KMS-11 (cell line): ENCODE measurements at regions not wholly inside any gene's neighbourhood (a gene's known extent, or its start where the extent isn't known, plus 50 kb on each side); places are given as distances from the start of the nearest gene placed in this dataset.

Source experiments
- H2AFZ ChIP-seq: fragments of 200-600 bp; sonication (generic); 2 replicates; pipeline ENCODE4 v1.6.1; 2016; ENCODE audit warnings: antibody characterized with exemption, mixed run types, low read depth
- H3K27ac ChIP-seq: fragments of 200-600 bp; sonication (generic); 2 replicates; pipeline ENCODE4 v1.6.1; 2016; ENCODE audit warnings: mild to moderate bottlenecking, mixed run types
- H3K27me3 ChIP-seq: fragments of 200-600 bp; sonication (generic); 2 replicates; pipeline ENCODE4 v1.6.1; 2017; ENCODE audit warnings: mild to moderate bottlenecking, low read depth, mixed run types, moderate library complexity; ENCODE audit not compliant: insufficient read depth
- H3K36me3 ChIP-seq: fragments of 200-600 bp; sonication (generic); 2 replicates; pipeline ENCODE4 v1.6.1; 2017; ENCODE audit warnings: mild to moderate bottlenecking, mixed run types; ENCODE audit not compliant: insufficient read depth
- H3K4me1 ChIP-seq: fragments of 200-600 bp; sonication (generic); 2 replicates; pipeline ENCODE4 v1.6.1; 2016; ENCODE audit warnings: mild to moderate bottlenecking, low read depth, mixed run types; ENCODE audit not compliant: poor library complexity, severe bottlenecking
- H3K4me2 ChIP-seq: fragments of 200-600 bp; sonication (generic); 2 replicates; pipeline ENCODE4 v1.7.0; 2016; ENCODE audit warnings: mild to moderate bottlenecking, mixed run types
- H3K4me3 ChIP-seq: fragments of 200-600 bp; sonication (generic); IDR thresholded peaks from 2 replicates; pipeline ENCODE4 v1.6.1; 2017; ENCODE audit warnings: low read depth, low read length, mixed read lengths; ENCODE audit not compliant: insufficient read depth
- H3K79me2 ChIP-seq: fragments of 200-600 bp; sonication (generic); 2 replicates; pipeline ENCODE4 v1.6.1; 2016; ENCODE audit warnings: low read depth, mixed run types; ENCODE audit not compliant: insufficient read depth
- H3K9ac ChIP-seq: fragments of 200-600 bp; sonication (generic); 2 replicates; pipeline ENCODE4 v1.6.1; 2016; ENCODE audit warnings: mild to moderate bottlenecking, mixed run types
- H4K20me1 ChIP-seq: fragments of 200-600 bp; sonication (generic); 2 replicates; pipeline ENCODE4 v1.6.1; 2016; ENCODE audit warnings: mild to moderate bottlenecking, mixed run types; ENCODE audit not compliant: insufficient read depth
- TF ChIP-seq, protein P1 (sequence below): fragments of 200-600 bp; sonication (generic); conservative IDR thresholded peaks from 2 replicates; pipeline ENCODE4 v1.6.1; 2017; ENCODE audit warnings: low read depth, mild to moderate bottlenecking, antibody characterized with exemption, low read length, moderate library complexity, mixed read lengths

DNA sequence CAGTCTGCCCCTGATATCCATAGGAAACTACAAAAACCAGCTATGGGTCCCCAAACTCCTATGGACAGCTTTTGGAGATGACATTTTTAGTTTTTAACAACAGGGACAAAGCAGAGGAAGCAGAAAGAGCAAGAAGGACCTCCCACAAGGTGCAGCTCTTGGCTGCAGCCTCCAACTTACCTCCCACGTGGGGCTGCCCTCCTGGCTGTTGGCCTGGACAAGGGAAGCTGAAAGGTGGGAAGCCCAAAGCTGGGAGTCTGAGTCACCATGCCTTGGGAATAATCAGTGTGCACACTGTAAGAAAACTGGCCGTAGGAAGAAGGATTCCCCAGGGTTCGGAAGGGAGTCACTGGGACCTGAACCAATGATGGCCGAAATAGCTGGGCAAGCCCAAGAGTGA is 51.8 kb upstream of the PAX1 start:
- Histone ChIP-seq H3K9ac (no peak overlapping the region), H3K27me3 (no peaks in the 10 kb centered on the region), H3K36me3 (no peaks in the 10 kb centered on the region), H4K20me1 (no peaks in the 10 kb centered on the region), H3K27ac (no peak overlapping the region), H2AFZ (no peak overlapping the region), H3K4me1 (no peaks in the 10 kb centered on the region), H3K4me3 (no peak overlapping the region), H3K79me2 (no peaks in the 10 kb centered on the region), H3K4me2 (no peak overlapping the region)
- TF ChIP-seq, protein P1, sequence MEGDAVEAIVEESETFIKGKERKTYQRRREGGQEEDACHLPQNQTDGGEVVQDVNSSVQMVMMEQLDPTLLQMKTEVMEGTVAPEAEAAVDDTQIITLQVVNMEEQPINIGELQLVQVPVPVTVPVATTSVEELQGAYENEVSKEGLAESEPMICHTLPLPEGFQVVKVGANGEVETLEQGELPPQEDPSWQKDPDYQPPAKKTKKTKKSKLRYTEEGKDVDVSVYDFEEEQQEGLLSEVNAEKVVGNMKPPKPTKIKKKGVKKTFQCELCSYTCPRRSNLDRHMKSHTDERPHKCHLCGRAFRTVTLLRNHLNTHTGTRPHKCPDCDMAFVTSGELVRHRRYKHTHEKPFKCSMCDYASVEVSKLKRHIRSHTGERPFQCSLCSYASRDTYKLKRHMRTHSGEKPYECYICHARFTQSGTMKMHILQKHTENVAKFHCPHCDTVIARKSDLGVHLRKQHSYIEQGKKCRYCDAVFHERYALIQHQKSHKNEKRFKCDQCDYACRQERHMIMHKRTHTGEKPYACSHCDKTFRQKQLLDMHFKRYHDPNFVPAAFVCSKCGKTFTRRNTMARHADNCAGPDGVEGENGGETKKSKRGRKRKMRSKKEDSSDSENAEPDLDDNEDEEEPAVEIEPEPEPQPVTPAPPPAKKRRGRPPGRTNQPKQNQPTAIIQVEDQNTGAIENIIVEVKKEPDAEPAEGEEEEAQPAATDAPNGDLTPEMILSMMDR = no peak

DNA sequence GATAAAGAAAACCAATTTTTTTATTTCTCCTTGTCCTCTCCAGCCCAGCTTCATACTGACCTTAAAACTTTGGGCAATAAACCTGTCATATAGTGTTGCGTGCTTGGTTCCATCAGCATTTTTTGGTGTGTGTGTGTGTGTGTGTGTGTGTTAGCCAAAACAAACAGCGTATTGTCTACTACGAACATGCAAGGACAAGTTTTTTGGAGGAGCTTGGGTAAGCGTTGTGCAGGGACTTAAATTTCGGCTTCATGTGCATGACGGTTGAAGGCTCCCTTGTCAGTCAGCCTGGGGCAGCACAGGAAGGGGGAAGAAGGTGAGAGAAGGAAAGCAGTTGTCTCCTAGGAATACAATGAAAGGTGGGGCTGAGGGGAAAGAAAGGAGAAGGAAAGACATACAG is 62.0 kb upstream of the PAX1 start:
- Histone ChIP-seq H2AFZ (no peak overlapping the region), H3K4me2 (no peak overlapping the region), H3K27me3 (no peaks in the 10 kb centered on the region), H3K36me3 (no peaks in the 10 kb centered on the region), H3K27ac (no peak overlapping the region), H3K4me1 (no peaks in the 10 kb centered on the region), H4K20me1 (no peaks in the 10 kb centered on the region), H3K79me2 (no peaks in the 10 kb centered on the region), H3K9ac (no peak overlapping the region), H3K4me3 (no peak overlapping the region)
- TF ChIP-seq, protein P1 = no peak

DNA sequence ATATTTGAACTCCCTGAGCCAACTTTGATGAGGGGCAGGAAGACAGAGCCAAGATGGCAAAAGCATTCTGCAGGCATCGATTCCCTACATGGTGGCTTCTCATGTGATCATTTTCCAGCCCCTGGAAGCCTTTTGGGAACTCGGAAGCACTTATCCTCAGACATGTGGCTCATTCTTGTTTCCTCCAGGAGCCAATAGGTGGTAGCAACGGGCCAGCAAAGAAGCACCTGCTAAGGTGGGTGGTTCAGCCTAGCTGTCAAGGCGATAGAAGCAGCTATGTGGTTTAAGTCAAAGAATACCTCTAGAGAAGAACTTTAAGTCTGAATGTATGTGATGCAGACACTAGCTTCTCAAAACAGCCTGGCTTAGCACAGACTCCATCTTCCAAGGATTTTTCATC is 64.9 kb upstream of the PAX1 start:
- Histone ChIP-seq H4K20me1 (no peaks in the 10 kb centered on the region), H3K4me2 (no peak overlapping the region), H3K36me3 (no peaks in the 10 kb centered on the region), H3K27ac (no peak overlapping the region), H3K4me1 (no peaks in the 10 kb centered on the region), H3K79me2 (no peaks in the 10 kb centered on the region), H3K9ac (no peak overlapping the region), H3K27me3 (no peaks in the 10 kb centered on the region), H2AFZ (no peak overlapping the region), H3K4me3 (no peak overlapping the region)
- TF ChIP-seq, protein P1 = no peak

DNA sequence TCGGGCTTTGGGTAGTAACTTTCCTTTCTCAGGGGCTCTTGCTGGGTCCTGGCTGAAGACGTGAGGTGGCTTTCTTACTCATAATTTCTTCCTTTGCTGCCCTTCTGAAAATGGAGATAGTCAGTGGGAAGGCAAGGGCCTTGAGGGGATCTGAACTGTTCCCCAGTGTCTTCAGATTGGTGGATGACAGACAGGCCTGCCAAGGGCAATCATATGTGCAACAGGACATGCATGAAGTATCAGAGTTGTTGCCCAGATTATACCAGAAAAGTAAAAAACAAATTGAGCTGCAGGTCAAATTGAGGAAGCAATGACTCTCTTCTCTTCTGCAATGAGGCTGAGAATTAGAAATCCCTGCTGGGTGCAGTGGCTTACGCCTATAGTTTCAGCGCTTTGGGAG is 71.6 kb upstream of the PAX1 start:
- no peaks in the 10 kb centered on the region for H3K79me2 ChIP-seq
- H3K36me3 ChIP-seq = no peaks in the 10 kb centered on the region
- H3K4me2 ChIP-seq = no peak overlapping the region
- H3K9ac ChIP-seq = no peak overlapping the region
- TF ChIP-seq, protein P1 = no peak
- no peaks in the 10 kb centered on the region for H3K4me1 ChIP-seq
- H3K27ac ChIP-seq = no peak overlapping the region
- no peaks in the 10 kb centered on the region for H3K27me3 ChIP-seq
- H3K4me3 ChIP-seq = no peak overlapping the region
- H2AFZ ChIP-seq = no peak overlapping the region
- H4K20me1 ChIP-seq = no peaks in the 10 kb centered on the region

DNA sequence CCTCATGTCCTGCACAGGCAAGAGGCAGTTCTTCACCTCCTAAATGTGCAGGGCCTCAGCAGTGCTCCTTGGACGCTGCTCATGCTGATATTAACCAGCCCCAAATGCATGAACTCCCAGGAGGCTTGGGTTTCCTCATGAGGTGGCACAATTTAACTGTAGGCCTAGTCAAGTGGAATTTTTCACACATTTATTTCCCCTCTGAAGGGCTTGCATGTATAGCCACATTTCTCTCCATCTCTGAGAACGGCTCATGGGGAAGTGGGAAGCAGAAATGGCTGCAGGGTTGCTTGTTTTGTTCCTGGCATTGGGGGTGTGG is 72.8 kb upstream of the PAX1 start:
- H3K36me3 ChIP-seq = no peaks in the 10 kb centered on the region
- no peaks in the 10 kb centered on the region for H3K27me3 ChIP-seq
- H2AFZ ChIP-seq = no peak overlapping the region
- no peak overlapping the region for H3K4me3 ChIP-seq
- TF ChIP-seq, protein P1 = no peak
- H3K79me2 ChIP-seq = no peaks in the 10 kb centered on the region
- H3K4me2 ChIP-seq = no peak overlapping the region
- H3K4me1 ChIP-seq = no peaks in the 10 kb centered on the region
- H3K9ac ChIP-seq = no peak overlapping the region
- H3K27ac ChIP-seq = no peak overlapping the region
- no peaks in the 10 kb centered on the region for H4K20me1 ChIP-seq
